ENCODE measurements at regions not wholly inside any gene's neighbourhood (a gene's known extent, or its start where the extent isn't known, plus 50 kb on each side); places are given as distances from the start of the nearest gene placed in this dataset.

GRCh38 chr13:106306748-106307277 is 228.6 kb downstream of the EFNB2 start:
- in situ Hi-C loops (cut with MboI; ENCODE audit: low sequenced_read_pairs) = no loop called here

GRCh38 chr13:106302843-106303242 is 232.6 kb downstream of the EFNB2 start:
- in situ Hi-C loops (cut with MboI; ENCODE audit: low sequenced_read_pairs) = no loop called here

- in situ Hi-C loops (cut with MboI; ENCODE audit: low sequenced_read_pairs) = no loop called here
Observed at GRCh38 chr13:106302011-106302410, 233.5 kb downstream of the EFNB2 start.

GRCh38 chr13:106299621-106300020 is 235.8 kb downstream of the EFNB2 start:
- in situ Hi-C loops (cut with MboI; ENCODE audit: low sequenced_read_pairs) = no loop called here

GRCh38 chr13:106297283-106297682 is 238.2 kb downstream of the EFNB2 start:
- in situ Hi-C loops (cut with MboI; ENCODE audit: low sequenced_read_pairs) = no loop called here

- in situ Hi-C loops (cut with MboI; ENCODE audit: low sequenced_read_pairs) = no loop called here
Observed at GRCh38 chr13:106296723-106297122, 238.7 kb downstream of the EFNB2 start.

GRCh38 chr13:106295971-106296370 is 239.5 kb downstream of the EFNB2 start:
- in situ Hi-C loops (cut with MboI; ENCODE audit: low sequenced_read_pairs) = no loop called here

- in situ Hi-C loops (cut with MboI; ENCODE audit: low sequenced_read_pairs) = no loop called here
Observed at GRCh38 chr13:106291006-106291405, 244.5 kb downstream of the EFNB2 start.

- in situ Hi-C loops (cut with MboI; ENCODE audit: low sequenced_read_pairs) = no loop called here
Observed at GRCh38 chr13:106287351-106287750, 248.1 kb downstream of the EFNB2 start.

GRCh38 chr13:106286811-106287210 is 248.7 kb downstream of the EFNB2 start:
- in situ Hi-C loops (cut with MboI; ENCODE audit: low sequenced_read_pairs) = no loop called here

- in situ Hi-C loops (cut with MboI; ENCODE audit: low sequenced_read_pairs) = no loop called here
Observed at GRCh38 chr13:106284358-106284757, 251.1 kb downstream of the EFNB2 start.

GRCh38 chr13:106281426-106281825 is 254.0 kb downstream of the EFNB2 start:
- in situ Hi-C loops (cut with MboI; ENCODE audit: low sequenced_read_pairs) = no loop called here

GRCh38 chr13:106277484-106278154 is 257.8 kb downstream of the EFNB2 start:
- in situ Hi-C loops (cut with MboI; ENCODE audit: low sequenced_read_pairs) = no loop called here

GRCh38 chr13:106276876-106277275 is 258.6 kb downstream of the EFNB2 start:
- in situ Hi-C loops (cut with MboI; ENCODE audit: low sequenced_read_pairs) = no loop called here

GRCh38 chr13:106275446-106276032 is 259.9 kb downstream of the EFNB2 start:
- in situ Hi-C loops (cut with MboI; ENCODE audit: low sequenced_read_pairs) = no loop called here

- in situ Hi-C loops (cut with MboI; ENCODE audit: low sequenced_read_pairs) = no loop called here
Observed at GRCh38 chr13:106274551-106275203, 260.8 kb downstream of the EFNB2 start.

- in situ Hi-C loops (cut with MboI; ENCODE audit: low sequenced_read_pairs) = no loop called here
Observed at GRCh38 chr13:106263801-106264200, 271.7 kb downstream of the EFNB2 start.

- in situ Hi-C loops (cut with MboI; ENCODE audit: low sequenced_read_pairs) = no loop called here
Observed at GRCh38 chr13:106262886-106263285, 272.6 kb downstream of the EFNB2 start.

GRCh38 chr13:106261450-106261849 is 274.0 kb downstream of the EFNB2 start:
- in situ Hi-C loops (cut with MboI; ENCODE audit: low sequenced_read_pairs) = no loop called here

GRCh38 chr13:106260352-106260751 is 275.1 kb downstream of the EFNB2 start:
- in situ Hi-C loops (cut with MboI; ENCODE audit: low sequenced_read_pairs) = no loop called here

- in situ Hi-C loops (cut with MboI; ENCODE audit: low sequenced_read_pairs) = no loop called here
Observed at GRCh38 chr13:106259928-106260327, 275.5 kb downstream of the EFNB2 start.

- in situ Hi-C loops (cut with MboI; ENCODE audit: low sequenced_read_pairs) = no loop called here
Observed at GRCh38 chr13:106246666-106247188, 288.7 kb downstream of the EFNB2 start.
